HFF-Myc (cell line): ENCODE measurements at regions not wholly inside any gene's neighbourhood (a gene's known extent, or its start where the extent isn't known, plus 50 kb on each side); places are given as distances from the start of the nearest gene placed in this dataset.

Experiments
- DNase-seq: peaks from one replicate; pipeline ENCODE4 v3.0.0-alpha.2; 2011; ENCODE audit warnings: low read depth; ENCODE audit errors: extremely low read depth
- H3K4me3 ChIP-seq: replicated peaks from 2 replicates; pipeline ENCODE4 v1.5.1; 2011; ENCODE audit warnings: low read depth, mild to moderate bottlenecking, control low read depth, low read length
- TF ChIP-seq, protein P1 (sequence below): IDR thresholded peaks from 2 replicates; pipeline ENCODE4 v1.5.1; 2012; ENCODE audit warnings: mild to moderate bottlenecking, low read depth, low read length, control low read depth; ENCODE audit errors: missing control alignments

DNA sequence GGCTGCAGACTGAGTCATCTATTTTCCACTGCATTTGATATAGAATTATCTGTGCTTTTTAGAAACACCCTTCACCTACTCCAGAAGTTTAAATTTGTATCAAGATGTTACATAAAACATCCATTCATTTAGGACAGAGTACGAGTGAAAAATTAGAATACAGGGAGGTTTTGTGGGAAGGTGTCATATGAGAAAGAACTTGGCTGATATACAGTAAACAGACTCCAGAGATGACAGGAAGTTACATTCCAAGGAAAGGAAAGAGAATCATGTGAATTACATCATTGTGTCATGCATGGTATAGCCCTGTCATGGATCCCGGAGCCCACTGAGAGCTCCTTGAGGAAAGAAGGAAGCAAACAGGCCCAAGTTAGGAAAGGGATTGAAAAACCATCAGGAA lies 341.5 kb upstream of the PKDCC start:
- TF ChIP-seq, protein P1, sequence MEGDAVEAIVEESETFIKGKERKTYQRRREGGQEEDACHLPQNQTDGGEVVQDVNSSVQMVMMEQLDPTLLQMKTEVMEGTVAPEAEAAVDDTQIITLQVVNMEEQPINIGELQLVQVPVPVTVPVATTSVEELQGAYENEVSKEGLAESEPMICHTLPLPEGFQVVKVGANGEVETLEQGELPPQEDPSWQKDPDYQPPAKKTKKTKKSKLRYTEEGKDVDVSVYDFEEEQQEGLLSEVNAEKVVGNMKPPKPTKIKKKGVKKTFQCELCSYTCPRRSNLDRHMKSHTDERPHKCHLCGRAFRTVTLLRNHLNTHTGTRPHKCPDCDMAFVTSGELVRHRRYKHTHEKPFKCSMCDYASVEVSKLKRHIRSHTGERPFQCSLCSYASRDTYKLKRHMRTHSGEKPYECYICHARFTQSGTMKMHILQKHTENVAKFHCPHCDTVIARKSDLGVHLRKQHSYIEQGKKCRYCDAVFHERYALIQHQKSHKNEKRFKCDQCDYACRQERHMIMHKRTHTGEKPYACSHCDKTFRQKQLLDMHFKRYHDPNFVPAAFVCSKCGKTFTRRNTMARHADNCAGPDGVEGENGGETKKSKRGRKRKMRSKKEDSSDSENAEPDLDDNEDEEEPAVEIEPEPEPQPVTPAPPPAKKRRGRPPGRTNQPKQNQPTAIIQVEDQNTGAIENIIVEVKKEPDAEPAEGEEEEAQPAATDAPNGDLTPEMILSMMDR: no peak
- no peak overlapping the region for H3K4me3 ChIP-seq
- no peak for DNase-seq

DNA sequence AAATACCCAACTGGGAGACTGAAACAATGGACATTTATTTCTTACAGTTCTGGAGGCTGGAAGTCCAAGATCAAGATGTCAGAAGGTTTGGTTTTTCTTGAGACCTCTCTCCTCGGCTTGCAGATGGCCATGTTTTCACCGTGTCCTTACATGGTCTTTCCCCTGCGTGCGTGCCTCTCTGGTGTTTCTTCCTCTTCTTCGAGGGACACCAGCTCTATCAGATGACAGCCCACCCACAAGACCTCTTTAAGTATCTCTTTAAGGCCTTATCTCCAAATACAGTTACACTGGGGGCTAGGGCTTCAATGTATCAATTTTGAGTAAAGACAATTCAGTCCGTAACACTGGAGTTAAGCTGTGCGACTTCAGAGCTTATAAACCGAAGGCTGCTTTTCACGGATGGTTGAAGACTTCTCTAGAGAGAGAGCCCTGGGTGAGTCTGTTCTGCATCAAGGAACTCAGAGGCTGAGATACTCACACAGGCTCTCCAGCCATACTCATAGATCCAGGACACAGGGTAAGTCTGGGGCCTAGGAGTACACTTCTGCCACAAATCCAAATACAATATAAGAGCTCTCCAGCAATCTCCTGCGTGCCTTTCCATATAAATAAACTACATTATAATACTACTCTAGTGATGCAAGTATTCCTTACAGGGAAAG lies 339.9 kb upstream of the PKDCC start:
- TF ChIP-seq, protein P1: no peak
- DNase-seq: no peak
- H3K4me3 ChIP-seq: no peak overlapping the region

DNA sequence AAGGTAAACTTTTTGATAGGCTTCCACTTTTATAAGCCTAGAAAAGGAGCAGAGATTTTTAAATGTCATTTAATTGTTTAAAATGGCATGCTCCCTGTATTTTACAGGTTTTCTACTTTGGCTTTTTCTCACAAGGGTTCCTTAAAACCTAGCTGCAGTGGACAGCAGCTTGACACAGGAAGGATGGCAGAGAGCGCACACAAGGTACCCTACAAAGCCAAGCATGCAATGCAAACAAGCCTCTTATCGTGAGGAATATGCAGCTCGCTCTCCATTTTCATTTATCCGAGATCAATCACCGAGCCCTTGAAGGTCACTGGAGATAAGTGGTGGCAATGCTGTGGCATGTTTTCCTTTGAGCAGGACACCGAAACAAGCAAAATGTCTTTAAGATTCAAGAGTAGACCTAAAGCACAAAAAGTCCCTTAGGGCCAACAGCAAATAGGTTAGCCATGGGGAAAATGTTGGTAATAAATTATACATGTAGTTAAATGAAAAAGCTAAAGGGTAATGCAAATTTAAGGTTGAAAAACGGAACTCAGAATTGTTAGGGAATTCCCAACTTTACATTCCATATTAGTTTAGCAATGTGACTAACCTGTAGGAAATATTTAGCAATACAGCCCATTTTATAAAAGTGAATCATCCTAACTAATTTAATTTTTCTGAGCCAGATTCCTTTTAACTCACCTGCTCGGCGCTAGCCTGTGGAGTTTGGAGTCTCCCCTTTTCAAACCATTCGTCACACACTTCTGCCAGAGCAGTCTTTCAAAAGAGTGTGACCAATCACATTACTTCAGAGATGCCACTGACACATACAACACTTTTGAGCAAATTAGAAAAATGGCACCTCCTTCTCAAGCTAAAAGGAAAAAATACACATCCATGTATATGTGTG lies 337.9 kb upstream of the PKDCC start:
- no peak for DNase-seq
- TF ChIP-seq, protein P1: no peak
- H3K4me3 ChIP-seq: no peak overlapping the region

DNA sequence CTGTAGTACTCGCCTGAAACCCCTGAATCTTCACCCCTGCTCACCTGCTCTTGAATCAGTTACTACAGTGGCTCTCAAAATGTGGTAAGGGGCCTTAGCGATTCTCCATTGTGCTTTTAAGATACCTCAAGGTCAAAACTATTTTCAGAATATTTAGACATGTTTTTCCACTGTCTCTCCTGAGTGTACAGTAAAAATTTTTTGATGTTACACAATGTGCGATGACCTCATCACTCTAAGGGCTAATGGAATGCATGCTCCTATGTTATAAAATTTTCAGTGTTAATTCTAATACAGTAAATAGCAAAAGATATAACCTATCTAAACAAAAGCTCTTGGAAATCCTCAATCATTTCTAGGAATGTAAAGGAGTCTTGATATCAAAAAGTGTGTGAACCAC lies 336.9 kb upstream of the PKDCC start:
- H3K4me3 ChIP-seq: no peak overlapping the region
- TF ChIP-seq, protein P1: no peak
- no peak for DNase-seq

DNA sequence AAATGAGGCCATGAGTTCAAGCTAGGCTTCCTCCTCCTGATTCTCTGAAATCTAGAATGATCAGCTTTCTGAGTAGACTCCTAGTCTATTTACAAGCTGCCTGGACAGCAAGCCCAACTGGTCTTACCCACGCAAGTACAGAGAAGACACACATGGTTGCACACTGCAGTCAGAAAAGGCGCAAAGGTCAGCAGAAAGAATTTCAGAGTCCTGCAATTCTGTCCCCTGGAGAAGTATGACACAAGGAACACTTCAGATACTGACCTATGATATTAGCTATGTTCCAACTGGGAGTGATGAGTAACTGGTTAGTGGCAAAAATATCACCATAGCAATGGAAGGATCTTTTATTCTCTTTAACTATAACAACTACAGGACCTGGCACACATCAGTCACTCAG lies 336.1 kb upstream of the PKDCC start:
- DNase-seq: no peak
- TF ChIP-seq, protein P1: no peak
- H3K4me3 ChIP-seq: no peak overlapping the region

DNA sequence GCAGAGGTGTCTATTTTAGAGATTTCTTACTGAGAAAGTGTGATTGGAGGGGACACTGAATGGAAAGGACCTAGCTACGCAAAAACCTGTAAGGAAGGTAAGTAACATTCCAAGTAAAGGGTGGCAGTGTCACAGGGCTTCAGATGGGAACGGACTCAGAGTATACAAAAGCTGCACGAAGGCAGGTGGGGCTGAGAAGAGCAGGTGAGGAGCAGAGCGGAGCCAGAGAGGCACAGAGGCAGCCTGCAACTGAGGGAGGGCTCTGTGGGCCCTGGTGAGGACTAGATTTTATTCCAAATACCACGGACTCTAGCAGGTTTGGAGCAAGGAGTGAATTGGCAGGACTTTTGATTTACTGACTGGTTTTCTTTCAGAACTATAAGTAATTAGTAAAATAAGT lies 331.3 kb upstream of the PKDCC start:
- TF ChIP-seq, protein P1: no peak
- H3K4me3 ChIP-seq: no peak overlapping the region
- no peak for DNase-seq

DNA sequence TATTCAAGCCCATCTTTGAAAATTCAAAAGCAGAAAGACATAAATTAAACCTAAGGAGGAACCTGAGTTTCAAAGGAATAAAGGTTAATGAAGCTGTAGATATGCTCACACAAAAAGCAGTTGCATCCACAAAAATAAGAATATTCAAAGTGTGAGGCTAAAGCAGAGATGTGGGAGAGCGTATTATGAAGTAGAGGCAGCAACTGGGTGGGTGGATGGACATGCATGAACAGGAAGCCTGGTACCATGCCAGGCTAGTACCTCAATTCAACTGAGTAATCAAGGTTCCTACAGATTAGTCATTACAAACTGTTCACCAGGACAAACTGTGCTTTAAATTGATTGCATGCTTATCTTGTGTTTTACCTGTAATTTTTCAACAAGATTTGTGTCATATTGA lies 330.0 kb upstream of the PKDCC start:
- no peak for DNase-seq
- H3K4me3 ChIP-seq: no peak overlapping the region
- TF ChIP-seq, protein P1: no peak
